H1 (cell line): ENCODE measurements at regions not wholly inside any gene's neighbourhood (a gene's known extent, or its start where the extent isn't known, plus 50 kb on each side); places are given as distances from the start of the nearest gene placed in this dataset.

ENCODE experiments used
- ASH2L ChIP-seq: fragments of 200-600, 300-600 bp; sonication (generic); IDR thresholded peaks from one replicate; pipeline ENCODE4 v1.7.1; 2017; ENCODE audit warnings: low read length
- BRCA1 ChIP-seq: IDR thresholded peaks from 2 replicates; pipeline ENCODE4 v1.6.1; 2012; ENCODE audit warnings: low read depth, low read length, improper control_type of control experiment
- CTCF ChIP-seq, 3 experiments: IDR thresholded peaks; 1 replicate in 2 of 3; 2 replicates in 1 of 3; pipeline versions ENCODE4 v1.5.1 to v1.6.1; 2011; ENCODE audit warnings: low read length in 3 of 3, mild to moderate bottlenecking in 3 of 3, inconsistent platforms in 2 of 3, low read depth in 1 of 3, moderate library complexity in 1 of 3; ENCODE audit not compliant: insufficient read depth in 1 of 3; ENCODE audit errors: control extremely low read depth in 1 of 3
- EP300 ChIP-seq, 2 experiments: IDR thresholded peaks; 1 replicate in 1 of 2; 2 replicates in 1 of 2; pipeline ENCODE4 v1.6.1; 2011 to 2012; ENCODE audit warnings: low read depth in 2 of 2, low read length in 2 of 2, mild to moderate bottlenecking in 2 of 2, borderline replicate concordance in 1 of 2, inconsistent platforms in 1 of 2, moderate library complexity in 1 of 2
- GABPA ChIP-seq: IDR thresholded peaks from 2 replicates; pipeline ENCODE4 v1.6.1; 2011; ENCODE audit warnings: mild to moderate bottlenecking, low read length, moderate library complexity, borderline replicate concordance; ENCODE audit not compliant: insufficient read depth
- POLR2A ChIP-seq, 2 experiments: IDR thresholded peaks; 1 replicate in 1 of 2; 2 replicates in 1 of 2; pipeline ENCODE4 v1.6.1; 2011; ENCODE audit warnings: low read depth in 2 of 2, low read length in 2 of 2, mild to moderate bottlenecking in 2 of 2; ENCODE audit errors: control extremely low read depth in 1 of 2
- POLR2AphosphoS5 ChIP-seq: IDR thresholded peaks from 2 replicates; pipeline ENCODE4 v1.6.1; 2011; ENCODE audit warnings: low read depth, low read length
- SP2 ChIP-seq: IDR thresholded peaks from 2 replicates; pipeline ENCODE4 v1.6.1; 2012; ENCODE audit warnings: mild to moderate bottlenecking, low read length, inconsistent platforms

GRCh38 chr13:79799059-79799867 is 318.3 kb downstream of the NDFIP2 start:
- no peak for TF ChIP-seq POLR2AphosphoS5
- TF ChIP-seq POLR2A (IDR thresholded peaks at IDR 0.05; ENCODE audit: control extremely low read depth in 1 of 2, low read depth in 2 of 2, low read length in 2 of 2), result no peak
- no peak for TF ChIP-seq SP2
- TF ChIP-seq GABPA, result no peak
- TF ChIP-seq EP300 (IDR thresholded peaks at IDR 0.05; ENCODE audit: borderline replicate concordance in 1 of 2, low read depth in 2 of 2, low read length in 2 of 2), result no peak
- TF ChIP-seq BRCA1, result no peak
- no peak for TF ChIP-seq CTCF (IDR thresholded peaks at IDR 0.05; ENCODE audit: control extremely low read depth in 1 of 3, insufficient read depth in 1 of 3, low read depth in 1 of 3, low read length in 3 of 3)
- TF ChIP-seq ASH2L, result no peak
